IMR-90 (cell line): ENCODE measurements at regions not wholly inside any gene's neighbourhood (a gene's known extent, or its start where the extent isn't known, plus 50 kb on each side); places are given as distances from the start of the nearest gene placed in this dataset.

ENCODE experiments used
- ATAC-seq: fragments of 200-7000 bp; cut with Tn5 transposase; 2 replicates; pipeline ENCODE4 v1.9.1; 2020; ENCODE audit warnings: low read depth, mild to moderate bottlenecking, moderate library complexity
- BruUV-seq: library from RNA; stranded (reverse); fragments of 400-500 nt; replicated peaks from 2 replicates; lab custom pipeline; 2021; lab: Mats Ljungman, UMichigan
- CTCF ChIA-PET: fragments of 300-600 bp; formaldehyde crosslinking; extraction: SDS; loops from one replicate; lab custom pipeline; 2021; ENCODE audit warnings: antibody characterized with exemption; lab: Yijun Ruan, JAX
- POLR2A ChIA-PET: fragments of 300-600 bp; sonication (Branson Sonifier 250); formaldehyde crosslinking; loops from one replicate; lab custom pipeline; 2022; ENCODE audit warnings: antibody characterized with exemption; ENCODE audit not compliant: unreplicated experiment; lab: Charles Lee
- DNase-seq: peaks from one replicate; pipeline ENCODE4 v3.0.0; 2013
- H2AFZ ChIP-seq: replicated peaks from 2 replicates; pipeline ENCODE3; 2013; ENCODE audit warnings: low read length, mild to moderate bottlenecking; ENCODE audit not compliant: poor library complexity
- H2AK5ac ChIP-seq: 2 replicates; pipeline ENCODE4 v1.6.1; 2013; ENCODE audit warnings: low read depth, low read length, inconsistent platforms
- H2AK9ac ChIP-seq: replicated peaks from 2 replicates; pipeline ENCODE3; 2013; ENCODE audit warnings: mild to moderate bottlenecking, low read depth, low read length, moderate library complexity; ENCODE audit not compliant: poor library complexity
- H2BK120ac ChIP-seq: 2 replicates; pipeline ENCODE4 v1.6.1; 2013; ENCODE audit warnings: low read depth, low read length, inconsistent platforms
- H2BK15ac ChIP-seq: 3 replicates; pipeline ENCODE4 v1.6.1; 2013; ENCODE audit warnings: low read depth, low read length, inconsistent platforms
- H2BK20ac ChIP-seq: 2 replicates; pipeline ENCODE4 v1.6.1; 2013; ENCODE audit warnings: low read depth, mild to moderate bottlenecking, inconsistent platforms, low read length, moderate library complexity
- H2BK5ac ChIP-seq: 2 replicates; pipeline ENCODE4 v1.6.1; 2013; ENCODE audit warnings: mild to moderate bottlenecking, low read depth, low read length, inconsistent platforms; ENCODE audit not compliant: poor library complexity, severe bottlenecking
- H3K14ac ChIP-seq: replicated peaks from 2 replicates; pipeline ENCODE4 v1.6.1; 2013; ENCODE audit warnings: low read depth, low read length, inconsistent platforms
- H3K18ac ChIP-seq: 2 replicates; pipeline ENCODE4 v1.6.1; 2013; ENCODE audit warnings: low read depth, low read length, control low read depth
- H3K23ac ChIP-seq: 2 replicates; pipeline ENCODE4 v1.6.1; 2013; ENCODE audit warnings: low read depth, low read length, inconsistent platforms
- H3K27ac ChIP-seq: 2 replicates; pipeline ENCODE4 v1.5.1; 2013; ENCODE audit warnings: mild to moderate bottlenecking, control low read depth, low read length; ENCODE audit not compliant: insufficient read depth
- H3K27me3 ChIP-seq: 2 replicates; pipeline ENCODE4 v1.6.1; 2013; ENCODE audit warnings: low read length; ENCODE audit not compliant: control insufficient read depth, insufficient read depth
- H3K36me3 ChIP-seq: 2 replicates; pipeline ENCODE4 v1.6.1; 2013; ENCODE audit warnings: low read length, mixed read lengths; ENCODE audit not compliant: control insufficient read depth, insufficient read depth
- H3K4ac ChIP-seq: 2 replicates; pipeline ENCODE4 v1.6.1; 2013; ENCODE audit warnings: low read depth, low read length, inconsistent platforms
- H3K4me1 ChIP-seq: 2 replicates; pipeline ENCODE4 v1.6.1; 2013; ENCODE audit warnings: low read length, mixed read lengths; ENCODE audit not compliant: control insufficient read depth, insufficient read depth
- H3K4me2 ChIP-seq: 2 replicates; pipeline ENCODE4 v1.6.1; 2013; ENCODE audit warnings: low read depth, mild to moderate bottlenecking, control low read depth, low read length, moderate library complexity
- H3K4me3 ChIP-seq: 2 replicates; pipeline ENCODE4 v1.5.1; 2013; ENCODE audit warnings: low read depth, mild to moderate bottlenecking, control low read depth, low read length, moderate library complexity; ENCODE audit not compliant: insufficient read depth
- H3K56ac ChIP-seq: 2 replicates; pipeline ENCODE4 v1.6.1; 2013; ENCODE audit warnings: low read length, inconsistent platforms; ENCODE audit not compliant: insufficient read depth; ENCODE audit errors: extremely low read depth
- H3K79me1 ChIP-seq, 2 experiments: 2 replicates each; pipeline ENCODE4 v1.6.1; 2013; ENCODE audit warnings: low read length in 2 of 2, inconsistent platforms in 1 of 2, low read depth in 1 of 2
- H3K9ac ChIP-seq: 2 replicates; pipeline ENCODE4 v1.6.1; 2013; ENCODE audit warnings: low read depth, low read length, control low read depth
- H3K9me1 ChIP-seq: 2 replicates; pipeline ENCODE4 v1.6.1; 2013; ENCODE audit warnings: low read length, inconsistent platforms; ENCODE audit not compliant: insufficient read depth
- H3K9me3 ChIP-seq: 2 replicates; pipeline ENCODE4 v1.6.1; 2013; ENCODE audit warnings: low read length; ENCODE audit not compliant: control insufficient read depth, insufficient read depth
- H4K20me1 ChIP-seq: 2 replicates; pipeline ENCODE4 v1.6.1; 2013; ENCODE audit warnings: low read length, inconsistent platforms; ENCODE audit not compliant: insufficient read depth
- H4K5ac ChIP-seq: 2 replicates; pipeline ENCODE4 v1.6.1; 2013; ENCODE audit warnings: mild to moderate bottlenecking, low read depth, low read length, control low read depth
- H4K8ac ChIP-seq, 2 experiments: 2 replicates each; pipeline ENCODE4 v1.6.1; 2013; ENCODE audit warnings: low read depth in 2 of 2, low read length in 2 of 2, control low read depth in 1 of 2, inconsistent platforms in 1 of 2
- H4K91ac ChIP-seq: 2 replicates; pipeline ENCODE4 v1.6.1; 2013; ENCODE audit warnings: low read depth, low read length, inconsistent platforms; ENCODE audit not compliant: insufficient read depth
- BHLHE40 ChIP-seq: fragments of 150-350 bp; IDR thresholded peaks from 2 replicates; pipeline ENCODE4 v1.6.1; 2016; ENCODE audit warnings: mild to moderate bottlenecking, low read depth, low read length
- CEBPB ChIP-seq: IDR thresholded peaks from 2 replicates; pipeline ENCODE4 v1.6.1; 2012; ENCODE audit warnings: low read depth, low read length, improper control_type of control experiment
- CHD1 ChIP-seq: IDR thresholded peaks from 2 replicates; pipeline ENCODE4 v1.6.1; 2012; ENCODE audit warnings: low read depth, low read length, improper control_type of control experiment
- FOS ChIP-seq: fragments of 150-350 bp; IDR thresholded peaks from 2 replicates; pipeline ENCODE4 v1.6.1; 2016; ENCODE audit warnings: low read depth, low read length
- MAFK ChIP-seq: IDR thresholded peaks from 2 replicates; pipeline ENCODE4 v1.6.1; 2012; ENCODE audit warnings: low read depth, low read length, improper control_type of control experiment
- MAZ ChIP-seq: IDR thresholded peaks from 2 replicates; pipeline ENCODE4 v1.6.1; 2012; ENCODE audit warnings: low read depth, mild to moderate bottlenecking, low read length, improper control_type of control experiment, moderate library complexity, borderline replicate concordance
- MXI1 ChIP-seq: IDR thresholded peaks from 2 replicates; pipeline ENCODE4 v1.6.1; 2012; ENCODE audit warnings: low read depth, mild to moderate bottlenecking, low read length, moderate library complexity, borderline replicate concordance
- NFE2L2 ChIP-seq: fragments of 150-350 bp; IDR thresholded peaks from 2 replicates; pipeline ENCODE4 v1.6.1; 2016; ENCODE audit warnings: low read depth, mild to moderate bottlenecking, low read length
- POLR2A ChIP-seq: IDR thresholded peaks from 2 replicates; pipeline ENCODE4 v1.6.1; 2012; ENCODE audit warnings: mild to moderate bottlenecking, low read depth, low read length
- RAD21 ChIP-seq: IDR thresholded peaks from 2 replicates; pipeline ENCODE4 v1.6.1; 2012; ENCODE audit warnings: low read length, improper control_type of control experiment
- RCOR1 ChIP-seq: IDR thresholded peaks from 2 replicates; pipeline ENCODE4 v1.6.1; 2012; ENCODE audit warnings: mild to moderate bottlenecking, low read length, improper control_type of control experiment; ENCODE audit not compliant: insufficient replicate concordance
- RFX5 ChIP-seq: IDR thresholded peaks from 2 replicates; pipeline ENCODE4 v1.8.0; 2012; ENCODE audit warnings: low read depth, mild to moderate bottlenecking, low read length, moderate library complexity
- SMC3 ChIP-seq: fragments of 150-350 bp; IDR thresholded peaks from 2 replicates; pipeline ENCODE4 v1.6.1; 2016; ENCODE audit warnings: low read depth, mild to moderate bottlenecking, antibody characterized with exemption, low read length, moderate library complexity
- WGBS, 2 experiments: methylation state at CpG; one replicate each; pipeline versions ENCODE4 v1.1.5 to v1.1.7; 2013; ENCODE audit warnings: missing lambda C conversion rate in 2 of 2; ENCODE audit not compliant: insufficient read length in 1 of 2; ENCODE audit errors: extremely low coverage in 2 of 2; 5-methylcytosine and 5-hydroxymethylcytosine counted together
- dilution Hi-C: fragments of 300-500 bp; cut with HindIII; formaldehyde crosslinking; loops from one replicate; pipeline ENCODE4 v1.14.3; 2018; ENCODE audit warnings: low sequenced_read_pairs; ENCODE audit not compliant: unreplicated experiment
- in situ Hi-C: fragments of 300-500 bp; cut with MboI; formaldehyde crosslinking; loops from 3 replicates; pipeline ENCODE4 v1.14.3; 2019; ENCODE audit warnings: low sequenced_read_pairs, inconsistent platforms, mixed read lengths
- intact Hi-C: fragments of 100-400 bp; cut with micrococcal nuclease; formaldehyde crosslinking; loops from 2 replicates; pipeline ENCODE4 v1.10.0; 2022
- TF ChIP-seq, protein P1 (sequence below): conservative IDR thresholded peaks from 2 replicates; pipeline ENCODE4 v1.5.1; 2012; ENCODE audit warnings: mild to moderate bottlenecking, low read depth, low read length, improper control_type of control experiment
- TF ChIP-seq, protein P2 (sequence below): fragments of 150-350 bp; IDR thresholded peaks from 2 replicates; pipeline ENCODE4 v1.6.1; 2017; ENCODE audit warnings: mild to moderate bottlenecking, antibody characterized with exemption, low read length, low read depth
- TF ChIP-seq, protein P3 (sequence below): fragments of 150-350 bp; IDR thresholded peaks from 2 replicates; pipeline ENCODE4 v1.6.1; 2016; ENCODE audit warnings: low read depth, mild to moderate bottlenecking, low read length, moderate library complexity, borderline replicate concordance

- Histone ChIP-seq H3K18ac (no peak overlapping the region), H2AK9ac (no peak overlapping the region), H2AFZ (no peak overlapping the region), H3K4me1 (no peaks in the 10 kb centered on the region), H2AK5ac (no peak overlapping the region), H3K9me1 (no peaks in the 10 kb centered on the region), H2BK120ac (no peak overlapping the region), H4K5ac (no peak overlapping the region), H3K9me3 (no peaks in the 10 kb centered on the region), H3K23ac (no peak overlapping the region), H2BK15ac (no peak overlapping the region), H3K9ac (no peak overlapping the region), H3K27me3 (peaks cover 59% of the 10 kb centered on the region), H3K27ac (no peak overlapping the region), H3K4me2 (no peak overlapping the region), H4K8ac (no peak overlapping the region), H3K36me3 (no peaks in the 10 kb centered on the region), H3K4me3 (no peak overlapping the region), H3K14ac (no peak overlapping the region), H2BK20ac (no peak overlapping the region), H2BK5ac (no peak overlapping the region), H3K4ac (no peak overlapping the region), H4K91ac (no peak overlapping the region), H4K20me1 (no peaks in the 10 kb centered on the region), H3K79me1 (no peaks in the 10 kb centered on the region), H3K56ac (no peak overlapping the region)
- BruUV-seq, result no TSS peak
- in situ Hi-C loops, result no loop called here
- WGBS, 2 experiments, result 80% methylated on average over 1 of the region's 10 CpGs; no CpG with 5 or more reads in 1 of the 2 experiments
- no peak for TF ChIP-seq SMC3
- TF ChIP-seq RFX5, result no peak
- TF ChIP-seq MXI1, result no peak
- TF ChIP-seq, protein P1, sequence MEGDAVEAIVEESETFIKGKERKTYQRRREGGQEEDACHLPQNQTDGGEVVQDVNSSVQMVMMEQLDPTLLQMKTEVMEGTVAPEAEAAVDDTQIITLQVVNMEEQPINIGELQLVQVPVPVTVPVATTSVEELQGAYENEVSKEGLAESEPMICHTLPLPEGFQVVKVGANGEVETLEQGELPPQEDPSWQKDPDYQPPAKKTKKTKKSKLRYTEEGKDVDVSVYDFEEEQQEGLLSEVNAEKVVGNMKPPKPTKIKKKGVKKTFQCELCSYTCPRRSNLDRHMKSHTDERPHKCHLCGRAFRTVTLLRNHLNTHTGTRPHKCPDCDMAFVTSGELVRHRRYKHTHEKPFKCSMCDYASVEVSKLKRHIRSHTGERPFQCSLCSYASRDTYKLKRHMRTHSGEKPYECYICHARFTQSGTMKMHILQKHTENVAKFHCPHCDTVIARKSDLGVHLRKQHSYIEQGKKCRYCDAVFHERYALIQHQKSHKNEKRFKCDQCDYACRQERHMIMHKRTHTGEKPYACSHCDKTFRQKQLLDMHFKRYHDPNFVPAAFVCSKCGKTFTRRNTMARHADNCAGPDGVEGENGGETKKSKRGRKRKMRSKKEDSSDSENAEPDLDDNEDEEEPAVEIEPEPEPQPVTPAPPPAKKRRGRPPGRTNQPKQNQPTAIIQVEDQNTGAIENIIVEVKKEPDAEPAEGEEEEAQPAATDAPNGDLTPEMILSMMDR, result no peak
- TF ChIP-seq RCOR1, result no peak
- no peak for TF ChIP-seq MAFK
- no peak for TF ChIP-seq CHD1
- TF ChIP-seq FOS, result no peak
- no peak for TF ChIP-seq RAD21
- TF ChIP-seq CEBPB, result no peak
- no peak for TF ChIP-seq MAZ
- TF ChIP-seq, protein P2, sequence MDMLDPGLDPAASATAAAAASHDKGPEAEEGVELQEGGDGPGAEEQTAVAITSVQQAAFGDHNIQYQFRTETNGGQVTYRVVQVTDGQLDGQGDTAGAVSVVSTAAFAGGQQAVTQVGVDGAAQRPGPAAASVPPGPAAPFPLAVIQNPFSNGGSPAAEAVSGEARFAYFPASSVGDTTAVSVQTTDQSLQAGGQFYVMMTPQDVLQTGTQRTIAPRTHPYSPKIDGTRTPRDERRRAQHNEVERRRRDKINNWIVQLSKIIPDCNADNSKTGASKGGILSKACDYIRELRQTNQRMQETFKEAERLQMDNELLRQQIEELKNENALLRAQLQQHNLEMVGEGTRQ, result no peak
- TF ChIP-seq BHLHE40, result no peak
- TF ChIP-seq, protein P3, sequence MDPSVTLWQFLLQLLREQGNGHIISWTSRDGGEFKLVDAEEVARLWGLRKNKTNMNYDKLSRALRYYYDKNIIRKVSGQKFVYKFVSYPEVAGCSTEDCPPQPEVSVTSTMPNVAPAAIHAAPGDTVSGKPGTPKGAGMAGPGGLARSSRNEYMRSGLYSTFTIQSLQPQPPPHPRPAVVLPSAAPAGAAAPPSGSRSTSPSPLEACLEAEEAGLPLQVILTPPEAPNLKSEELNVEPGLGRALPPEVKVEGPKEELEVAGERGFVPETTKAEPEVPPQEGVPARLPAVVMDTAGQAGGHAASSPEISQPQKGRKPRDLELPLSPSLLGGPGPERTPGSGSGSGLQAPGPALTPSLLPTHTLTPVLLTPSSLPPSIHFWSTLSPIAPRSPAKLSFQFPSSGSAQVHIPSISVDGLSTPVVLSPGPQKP, result no peak
- no peak for TF ChIP-seq POLR2A
- no peak for TF ChIP-seq NFE2L2
- intact Hi-C loops, result no loop called here
- ATAC-seq, result no peak
- ChIA-PET POLR2A (no interaction called here), CTCF (no interaction called here)
- dilution Hi-C loops, result no loop called here
- no peak for DNase-seq
Observed at GRCh38 chr17:77906377-77906871, 52.1 kb upstream of the TNRC6C start.
